GM19395 (cell line): ENCODE measurements at regions not wholly inside any gene's neighbourhood (a gene's known extent, or its start where the extent isn't known, plus 50 kb on each side); places are given as distances from the start of the nearest gene placed in this dataset.
"Not testable (repeated sequence)": the region's sequence is repeated elsewhere in the genome, so short reads cannot be mapped to it uniquely, and the experiment has no call there.

Experiments used
- ATAC-seq: cut with Tn5 transposase; IDR thresholded peaks from one replicate; pipeline ENCODE4 v1.9.1; 2021; ENCODE audit warnings: mild to moderate bottlenecking, moderate library complexity; ENCODE audit not compliant: unreplicated experiment

DNA sequence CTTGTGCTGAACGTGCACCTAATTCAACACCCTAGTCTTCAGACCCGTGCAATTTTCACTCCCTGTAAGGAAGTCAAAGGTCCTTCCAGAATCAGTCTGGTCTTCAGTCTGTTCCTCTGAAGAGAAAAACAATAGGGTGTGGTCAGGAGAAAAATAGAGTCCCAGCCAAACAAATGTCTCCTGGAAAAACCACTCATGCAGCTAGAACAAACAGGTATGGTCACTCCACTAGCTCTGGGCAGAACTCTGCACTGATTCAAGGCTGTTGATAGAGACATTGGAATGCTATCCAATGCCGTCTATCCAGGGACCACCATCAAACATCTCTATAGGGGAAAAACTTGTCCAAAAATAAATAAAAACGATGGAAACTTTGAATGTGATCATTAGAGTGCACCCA, 81.8 kb upstream of the MAP3K1 start:
- ATAC-seq, result no peak

DNA sequence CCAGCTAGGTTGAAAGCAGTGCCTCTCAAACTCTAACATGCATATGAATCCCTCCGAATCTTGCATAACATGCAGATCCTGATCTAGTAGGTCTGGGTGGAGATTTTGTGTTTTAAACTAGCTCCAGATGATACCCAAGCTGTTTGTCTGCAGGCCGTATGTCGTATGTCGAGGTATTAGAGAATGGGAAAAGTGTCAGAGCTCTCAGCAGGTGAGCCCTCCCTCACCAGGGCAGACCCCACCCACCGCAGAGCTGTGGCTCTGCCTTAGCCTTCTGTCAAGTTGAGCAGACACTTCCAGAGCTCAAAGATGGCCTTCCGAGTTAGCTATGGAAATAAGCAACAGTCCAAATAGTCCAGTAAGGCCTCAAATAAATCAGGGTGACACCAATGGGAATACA, 83.2 kb upstream of the MAP3K1 start:
- ATAC-seq, result no peak

DNA sequence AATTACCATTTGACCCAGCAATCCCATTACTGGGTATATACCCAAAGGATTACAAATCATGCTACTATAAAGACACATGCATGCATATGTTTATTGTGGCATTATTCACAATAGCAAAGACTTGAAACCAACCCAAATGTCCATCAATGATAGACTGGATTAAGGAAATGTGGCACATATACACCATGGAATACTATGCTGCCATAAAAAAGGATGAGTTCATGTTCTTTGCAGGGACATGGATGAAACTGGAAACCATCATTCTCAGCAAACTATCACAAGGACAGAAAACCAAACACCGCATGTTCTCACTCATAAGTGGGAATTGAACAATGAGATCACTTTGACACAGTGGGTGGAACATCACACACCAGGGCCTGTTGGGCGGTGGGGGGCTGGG, 83.9 kb upstream of the MAP3K1 start:
- not testable (repeated sequence) for ATAC-seq

- ATAC-seq, result no peak
These were observed 85.9 kb upstream of the MAP3K1 start for GRCh38 chr5:56729488-56729887.

GRCh38 chr5:56725711-56726411, 89.5 kb upstream of the MAP3K1 start:
- no peak for ATAC-seq

GRCh38 chr5:56724857-56725256, 90.5 kb upstream of the MAP3K1 start:
- ATAC-seq, result not testable (repeated sequence)

DNA sequence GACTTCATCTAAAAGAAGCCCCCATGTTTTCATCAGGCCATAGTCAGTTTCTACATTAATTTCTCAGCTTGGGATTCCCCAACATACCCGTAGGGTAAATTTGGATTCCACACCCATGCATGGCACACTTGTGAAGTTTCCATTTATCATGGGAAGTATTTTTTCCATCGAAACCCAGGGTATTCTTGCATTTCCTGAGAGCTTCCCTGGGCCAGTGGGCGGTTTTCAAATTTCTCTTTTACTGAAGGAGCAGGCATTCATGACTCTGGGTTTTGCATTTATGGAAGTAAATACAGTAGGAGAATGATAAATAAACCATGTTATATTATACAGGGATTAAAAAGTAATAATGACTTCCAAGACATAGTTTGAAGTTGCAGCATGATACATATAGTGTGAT, 93.0 kb upstream of the MAP3K1 start:
- no peak for ATAC-seq

DNA sequence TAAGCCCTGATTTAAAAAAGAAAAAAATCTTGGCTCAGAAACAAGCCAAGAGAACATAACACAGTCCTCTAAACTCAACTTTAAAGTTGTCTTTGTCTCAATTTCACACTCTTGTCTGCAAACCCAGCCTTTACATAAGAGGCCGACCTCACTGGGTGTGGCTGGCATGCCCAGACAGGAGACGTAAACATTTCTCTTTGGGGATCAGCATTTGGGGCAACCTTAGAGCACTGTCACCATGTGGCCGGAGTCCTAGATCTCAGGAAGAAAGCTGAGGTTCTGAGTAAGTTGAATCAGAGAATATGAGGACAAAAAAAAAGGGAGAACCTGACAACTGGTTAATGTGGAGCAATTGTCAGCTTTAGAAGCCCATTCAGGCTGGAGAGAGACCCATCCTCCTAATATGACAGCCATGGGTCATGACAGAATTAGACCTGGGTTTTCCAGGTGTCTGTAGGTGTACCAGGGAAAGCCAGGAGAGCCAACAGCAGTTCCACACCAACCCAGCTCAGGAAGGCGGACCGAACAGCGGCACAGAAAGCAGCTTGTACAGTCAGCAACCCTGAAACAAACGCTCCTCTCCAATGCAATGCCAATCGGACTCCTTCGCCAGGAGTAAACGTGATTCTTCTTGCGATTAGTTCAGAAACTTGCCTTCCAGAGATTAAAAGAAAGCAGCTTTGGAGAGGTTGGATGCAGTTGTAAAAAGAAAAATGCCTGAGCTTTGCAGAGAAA, 97.9 kb upstream of the MAP3K1 start:
- ATAC-seq, result no peak

GRCh38 chr5:56715986-56716385, 99.4 kb upstream of the MAP3K1 start:
- ATAC-seq, result no peak

GRCh38 chr5:56712895-56713591, 102.3 kb upstream of the MAP3K1 start:
- no peak for ATAC-seq

- ATAC-seq, result no peak
These were observed 104.3 kb upstream of the MAP3K1 start for GRCh38 chr5:56710826-56711590.

DNA sequence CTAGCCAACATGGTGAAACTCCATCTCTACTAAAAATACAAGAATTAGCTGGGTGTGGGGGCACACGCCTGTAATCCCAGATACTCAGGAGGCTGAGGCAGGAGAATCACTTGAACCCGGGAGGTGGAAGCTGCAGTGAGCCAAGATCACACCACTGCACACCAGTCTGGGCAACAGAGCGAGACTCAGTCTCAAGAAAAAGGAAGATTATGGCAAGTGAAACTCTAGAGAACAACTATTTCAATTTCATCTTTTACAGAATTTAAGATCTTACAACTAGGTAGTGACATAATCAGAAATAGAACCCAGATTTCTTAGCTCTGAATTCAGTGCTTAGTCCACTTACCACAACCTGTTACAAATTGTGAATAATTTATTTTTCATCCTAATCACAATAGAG, 108.8 kb upstream of the MAP3K1 start:
- ATAC-seq, result no peak

DNA sequence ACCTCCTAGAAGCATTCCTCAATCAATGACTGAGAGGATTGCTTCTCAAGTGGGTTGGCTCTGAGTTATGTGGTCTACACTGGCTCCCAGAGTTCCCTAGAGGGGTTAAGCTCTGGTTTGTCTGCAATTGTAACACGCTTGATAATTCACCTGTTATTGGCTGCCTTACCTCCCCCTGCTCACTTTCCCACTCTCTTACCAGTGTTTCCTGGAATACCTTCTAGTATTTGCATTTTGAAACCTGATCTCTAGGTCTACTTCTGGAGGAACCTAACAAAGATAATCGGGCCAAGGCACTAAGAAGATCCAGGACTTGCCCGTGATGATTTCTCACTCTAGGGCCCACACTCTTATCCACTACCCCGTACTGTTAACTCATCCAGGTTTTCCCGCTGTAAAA, 110.1 kb upstream of the MAP3K1 start:
- ATAC-seq, result no peak

- no peak for ATAC-seq
These were observed 111.4 kb upstream of the MAP3K1 start for GRCh38 chr5:56703952-56704351.

DNA sequence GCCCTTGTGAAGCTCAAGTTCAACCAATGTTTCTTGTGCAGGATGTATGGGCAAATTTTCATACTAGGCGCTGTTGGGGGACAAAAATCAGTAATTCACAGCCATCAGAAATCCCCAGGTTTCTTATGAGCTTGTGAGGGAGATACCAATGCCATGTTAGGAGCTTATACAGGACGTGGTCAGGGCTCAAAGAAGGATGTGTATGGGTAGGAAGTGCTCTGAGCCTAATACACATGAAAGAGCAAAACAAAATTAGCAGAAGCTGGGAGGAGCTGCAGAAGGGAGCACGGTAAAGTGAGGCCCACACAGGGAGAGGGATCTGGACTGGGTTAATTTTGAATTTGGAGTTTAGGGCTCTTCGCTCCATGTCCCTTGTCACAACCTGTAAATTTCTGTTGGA, 114.6 kb upstream of the MAP3K1 start:
- no peak for ATAC-seq

GRCh38 chr5:56699538-56699937, 115.8 kb upstream of the MAP3K1 start:
- ATAC-seq, result no peak

- ATAC-seq, result no peak
These were observed 116.6 kb upstream of the MAP3K1 start for GRCh38 chr5:56698463-56699381.

- no peak for ATAC-seq
These were observed 118.4 kb upstream of the MAP3K1 start for GRCh38 chr5:56696900-56697299.

- no peak for ATAC-seq
These were observed 122.1 kb upstream of the MAP3K1 start for GRCh38 chr5:56693220-56693579.
